Retinal pigment epithelial cell (primary cell): ENCODE measurements at regions not wholly inside any gene's neighbourhood (a gene's known extent, or its start where the extent isn't known, plus 50 kb on each side); places are given as distances from the start of the nearest gene placed in this dataset.

Experiments used
- DNase-seq: peaks from one replicate; pipeline ENCODE4 v3.0.0-alpha.2; 2010; ENCODE audit warnings: low read depth
- H3K4me3 ChIP-seq: 2 replicates; pipeline ENCODE4 v1.5.1; 2011; ENCODE audit warnings: mild to moderate bottlenecking, low read length, control low read depth, moderate library complexity
- TF ChIP-seq, protein P1 (sequence below): conservative IDR thresholded peaks from 2 replicates; pipeline ENCODE4 v1.5.1; 2011; ENCODE audit warnings: low read depth, low read length, control low read depth, inconsistent platforms

- TF ChIP-seq, protein P1, sequence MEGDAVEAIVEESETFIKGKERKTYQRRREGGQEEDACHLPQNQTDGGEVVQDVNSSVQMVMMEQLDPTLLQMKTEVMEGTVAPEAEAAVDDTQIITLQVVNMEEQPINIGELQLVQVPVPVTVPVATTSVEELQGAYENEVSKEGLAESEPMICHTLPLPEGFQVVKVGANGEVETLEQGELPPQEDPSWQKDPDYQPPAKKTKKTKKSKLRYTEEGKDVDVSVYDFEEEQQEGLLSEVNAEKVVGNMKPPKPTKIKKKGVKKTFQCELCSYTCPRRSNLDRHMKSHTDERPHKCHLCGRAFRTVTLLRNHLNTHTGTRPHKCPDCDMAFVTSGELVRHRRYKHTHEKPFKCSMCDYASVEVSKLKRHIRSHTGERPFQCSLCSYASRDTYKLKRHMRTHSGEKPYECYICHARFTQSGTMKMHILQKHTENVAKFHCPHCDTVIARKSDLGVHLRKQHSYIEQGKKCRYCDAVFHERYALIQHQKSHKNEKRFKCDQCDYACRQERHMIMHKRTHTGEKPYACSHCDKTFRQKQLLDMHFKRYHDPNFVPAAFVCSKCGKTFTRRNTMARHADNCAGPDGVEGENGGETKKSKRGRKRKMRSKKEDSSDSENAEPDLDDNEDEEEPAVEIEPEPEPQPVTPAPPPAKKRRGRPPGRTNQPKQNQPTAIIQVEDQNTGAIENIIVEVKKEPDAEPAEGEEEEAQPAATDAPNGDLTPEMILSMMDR: no peak
- no peak overlapping the region for H3K4me3 ChIP-seq
- DNase-seq: no peak
Observed at GRCh38 chr6:93624408-93624807, 205.0 kb upstream of the EPHA7 start.

GRCh38 chr6:93621442-93621841, 202.1 kb upstream of the EPHA7 start:
- no peak overlapping the region for H3K4me3 ChIP-seq
- DNase-seq: no peak
- TF ChIP-seq, protein P1: no peak

DNA sequence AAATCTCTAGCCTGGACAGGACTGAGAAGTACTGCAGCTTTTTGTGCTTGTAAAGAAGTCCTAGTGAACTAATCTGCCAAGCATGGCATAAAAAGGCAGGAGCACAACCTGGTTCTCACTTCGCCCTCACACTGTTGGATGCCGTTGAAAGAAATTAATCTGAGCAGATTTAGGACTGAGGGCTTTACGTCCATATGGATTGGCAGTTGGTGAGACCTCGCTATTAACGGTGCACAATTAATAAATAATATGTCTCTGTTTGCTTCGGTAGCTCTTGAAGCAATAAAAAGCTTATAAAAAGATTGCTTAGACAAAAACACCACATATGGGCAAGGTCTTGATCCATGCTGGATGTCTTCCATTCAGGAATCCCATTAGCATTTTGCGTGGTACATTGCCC, 185.6 kb upstream of the EPHA7 start:
- TF ChIP-seq, protein P1: no peak
- no peak for DNase-seq
- H3K4me3 ChIP-seq: no peak overlapping the region

GRCh38 chr6:93592417-93592816, 173.1 kb upstream of the EPHA7 start:
- H3K4me3 ChIP-seq: no peak overlapping the region
- DNase-seq: no peak
- TF ChIP-seq, protein P1: no peak

DNA sequence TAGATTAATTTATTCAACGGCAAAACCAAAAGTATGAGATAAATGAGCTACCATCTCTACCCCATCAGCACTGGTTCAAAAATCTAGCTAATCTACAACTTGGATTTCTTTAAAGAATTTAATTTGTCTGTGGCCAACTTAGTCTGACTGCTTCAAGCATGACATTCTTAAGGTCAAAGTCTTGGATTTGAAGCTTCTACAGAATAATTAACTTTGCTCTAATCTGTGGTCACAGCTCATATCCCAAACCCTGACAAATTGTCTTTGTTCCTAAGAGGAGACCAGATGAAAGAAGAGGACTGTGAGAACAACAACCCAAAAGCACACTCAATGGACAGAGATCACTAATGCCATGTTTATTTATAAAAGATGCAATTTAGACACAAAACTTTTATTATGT, 166.9 kb upstream of the EPHA7 start:
- H3K4me3 ChIP-seq: no peak overlapping the region
- TF ChIP-seq, protein P1: no peak
- DNase-seq: no peak

DNA sequence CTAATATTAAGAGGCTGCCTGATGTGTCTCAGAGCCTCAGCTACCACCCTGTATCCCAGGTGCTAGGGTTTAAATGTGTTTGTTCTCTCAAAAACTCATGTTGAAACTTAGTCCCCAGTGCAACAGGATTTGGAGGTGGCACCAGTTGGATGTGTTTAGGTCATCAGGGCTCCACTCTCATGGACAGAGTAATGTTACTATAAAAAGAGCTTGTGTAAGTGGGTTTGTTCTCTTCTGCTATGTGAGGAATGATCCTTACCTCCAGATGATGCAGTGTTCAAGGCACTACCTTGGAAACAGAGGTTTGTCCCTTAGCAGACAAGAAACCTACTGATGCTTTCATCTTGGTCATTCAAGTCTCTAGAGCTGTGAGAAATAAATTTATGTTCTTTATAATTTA, 164.9 kb upstream of the EPHA7 start:
- TF ChIP-seq, protein P1: no peak
- no peak for DNase-seq
- no peak overlapping the region for H3K4me3 ChIP-seq

GRCh38 chr6:93581371-93581770, 162.0 kb upstream of the EPHA7 start:
- no peak for DNase-seq
- TF ChIP-seq, protein P1: no peak
- H3K4me3 ChIP-seq: no peak overlapping the region
